ENCODE measurements at regions not wholly inside any gene's neighbourhood (a gene's known extent, or its start where the extent isn't known, plus 50 kb on each side); places are given as distances from the start of the nearest gene placed in this dataset.
"Not testable (repeated sequence)": the region's sequence is repeated elsewhere in the genome, so short reads cannot be mapped to it uniquely, and the experiment has no call there.

GRCh38 chr18:68406761-68407160 is 308.1 kb downstream of the TMX3 start:
- no peak overlapping the region for H3K27ac ChIP-seq

GRCh38 chr18:68402784-68403183 is 312.1 kb downstream of the TMX3 start:
- no peak for TF ChIP-seq ZFX (IDR thresholded peaks at IDR 0.05)
- no peak overlapping the region for H3K27ac ChIP-seq

More at GRCh38 chr18:68406761-68407160, 308.1 kb downstream of the TMX3 start:
- TF ChIP-seq CTCF (conservative IDR thresholded peaks at IDR 0.05) = peak; percentile 47
- TF ChIP-seq ZFX (IDR thresholded peaks at IDR 0.05) = no peak

GRCh38 chr18:68400889-68401288 is 314.0 kb downstream of the TMX3 start:
- no peak overlapping the region for H3K27ac ChIP-seq
- TF ChIP-seq CTCF (conservative IDR thresholded peaks at IDR 0.05) (no peak), ZFX (IDR thresholded peaks at IDR 0.05) (no peak)

GRCh38 chr18:68399721-68400120 is 315.2 kb downstream of the TMX3 start:
- no peak overlapping the region for H3K27ac ChIP-seq
- no peak for TF ChIP-seq ZFX (IDR thresholded peaks at IDR 0.05)
- no peak for TF ChIP-seq CTCF (conservative IDR thresholded peaks at IDR 0.05)

GRCh38 chr18:68397241-68398035 is 317.5 kb downstream of the TMX3 start:
- TF ChIP-seq ZFX (IDR thresholded peaks at IDR 0.05) (no peak), CTCF (conservative IDR thresholded peaks at IDR 0.05) (no peak)
- no peak overlapping the region for H3K27ac ChIP-seq

GRCh38 chr18:68394705-68395104 is 320.2 kb downstream of the TMX3 start:
- TF ChIP-seq CTCF (conservative IDR thresholded peaks at IDR 0.05) = no peak
- TF ChIP-seq ZFX (IDR thresholded peaks at IDR 0.05) = no peak
- H3K27ac ChIP-seq = no peak overlapping the region

- TF ChIP-seq CTCF (conservative IDR thresholded peaks at IDR 0.05) = no peak
- no peak for TF ChIP-seq ZFX (IDR thresholded peaks at IDR 0.05)
- H3K27ac ChIP-seq = no peak overlapping the region
Observed at GRCh38 chr18:68391801-68392200, 323.1 kb downstream of the TMX3 start.

- H3K27ac ChIP-seq = no peak overlapping the region
- TF ChIP-seq ZFX (IDR thresholded peaks at IDR 0.05) (no peak), CTCF (conservative IDR thresholded peaks at IDR 0.05) (no peak)
Observed at GRCh38 chr18:68387246-68387645, 327.7 kb downstream of the TMX3 start.

- H3K27ac ChIP-seq = not testable (repeated sequence)
Observed at GRCh38 chr18:68383979-68384378, 330.9 kb downstream of the TMX3 start.

Data from C4-2B (cell line).